Heart left ventricle (tissue), 16 donors: ENCODE measurements at regions not wholly inside any gene's neighbourhood (a gene's known extent, or its start where the extent isn't known, plus 50 kb on each side); places are given as distances from the start of the nearest gene placed in this dataset.

Experiments used
- ATAC-seq, 4 donors: fragments of 200-7000 bp; cut with Tn5 transposase; one replicate each; pipeline ENCODE4 v1.9.1; 2020 to 2022; ENCODE audit warnings: moderate library complexity in 4 of 4, mild to moderate bottlenecking in 3 of 4, moderate number of reproducible peaks in 1 of 4
- DNase-seq, 5 donors: peaks; one replicate each; pipeline ENCODE4 v3.0.0-alpha.2; 2020
- H3K27ac ChIP-seq, 12 donors: fragments of 200-600 bp; sonication (generic) in 4 of 12; one replicate each; pipeline versions ENCODE4 v1.5.0 to v1.8.0; 2016 to 2022; ENCODE audit warnings: mild to moderate bottlenecking in 2 of 12
- H3K27me3 ChIP-seq, 9 donors: fragments of 200-600 bp; sonication (generic) in 2 of 9; one replicate each; pipeline versions ENCODE4 v1.5.1 to v1.8.0; 2016 to 2022; ENCODE audit warnings: mild to moderate bottlenecking in 3 of 9
- H3K36me3 ChIP-seq, 9 donors: fragments of 200-600 bp; sonication (generic) in 2 of 9; one replicate each; pipeline versions ENCODE4 v1.5.0 to v1.8.0; 2018 to 2022; ENCODE audit warnings: mild to moderate bottlenecking in 2 of 9
- H3K4me1 ChIP-seq, 12 donors: fragments of 200-600 bp; sonication (generic) in 4 of 12; one replicate each; pipeline versions ENCODE4 v1.5.0 to v1.8.0; 2016 to 2022; ENCODE audit warnings: mild to moderate bottlenecking in 3 of 12
- H3K4me3 ChIP-seq, 12 donors: fragments of 200-600 bp; sonication (generic) in 4 of 12; one replicate each; pipeline versions ENCODE4 v1.5.0 to v1.8.0; 2017 to 2022; ENCODE audit warnings: mild to moderate bottlenecking in 9 of 12, moderate library complexity in 4 of 12
- H3K9me3 ChIP-seq, 12 donors: fragments of 200-600 bp; sonication (generic) in 4 of 12; one replicate each; pipeline versions ENCODE4 v1.5.0 to v1.8.0; 2016 to 2022; ENCODE audit warnings: mild to moderate bottlenecking in 1 of 12
- POLR2A ChIP-seq, 2 donors: fragments of 450-650 bp; IDR thresholded peaks; one replicate each; pipeline ENCODE4 v1.6.1; 2017; ENCODE audit warnings: antibody characterized with exemption in 2 of 2, mild to moderate bottlenecking in 2 of 2, moderate library complexity in 2 of 2
- WGBS, 4 donors: extraction: QIAGEN DNeasy Blood & Tissue Kit in 2 of 4; methylation state at CpG; one replicate each; pipeline versions ENCODE4 v1.1.5 to v1.1.7; 2013 to 2018; 5-methylcytosine and 5-hydroxymethylcytosine counted together
- intact Hi-C, 10 donors: fragments of 100-400 bp; cut with DNase I; formaldehyde crosslinking; loops; one replicate each; pipeline versions ENCODE4 v1.11.1 to v1.14.2; 2022
- TF ChIP-seq, protein P1 (sequence below), 12 donors: fragments of 200-600 bp; sonication (generic) in 4 of 12; IDR thresholded peaks; one replicate each; pipeline versions ENCODE4 v1.5.0 to v1.8.0; 2018 to 2022; ENCODE audit warnings: antibody characterized with exemption in 12 of 12, mild to moderate bottlenecking in 5 of 12
- donor health status: ischemic (EF 13 %, LVEDD 7.1; RV severe dilation, severe dysfunction).
- donor health status: healthy with polysubstance abuse.
- donor health status: DM: no; HTN: yes; CAD: no.
- donor health status: DM: no; HTN: no; CAD: no.
- donor health status: ischemic (EF 25% LVEDD 6.9; RV normal size, moderate dysfunction).
- donor health status: ischemic (EF 25% LVEDD 5.7; RV mildly dilated, moderate dysfunction).
- donor health status: healthy.
- donor health status: DM: yes; HTN: yes; CAD: no.
- donor health status: ischemic (EF 35%, LVEDD 5.7; RV mildly dilated, moderate dysfunction).
- donor health status: nonischemic (EF 11% LVEDD 7.7; RV severe dilation, severe dysfunction).
- donor health status: DM: yes; HTN: yes; CAD: no.
- donor health status: PGD.
- donor health status: ischemic (EF 29% LVEDD 5.4; RV normal size, mild dysfunction).
- donor health status: nonischemic (EF 23%, LVEDD 6.1; RV moderate dilation, normal function).

DNA sequence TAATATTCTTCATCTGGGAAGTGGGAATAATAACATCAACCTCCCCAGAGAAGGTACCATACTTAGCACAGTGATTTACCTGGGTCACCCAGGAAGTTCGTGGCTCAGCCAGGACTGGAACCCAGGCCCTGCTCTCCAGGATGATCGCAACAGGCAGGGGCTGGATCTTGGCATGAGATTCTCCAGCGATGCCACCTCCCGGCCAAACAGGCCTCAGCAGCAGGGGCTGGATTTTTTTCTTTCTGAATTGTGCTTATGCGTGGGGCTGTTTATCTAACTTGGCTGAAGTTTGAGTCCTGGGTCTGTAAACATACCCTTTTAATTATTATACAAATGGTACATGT, 129.5 kb upstream of the PTPN1 start:
- H3K4me3 ChIP-seq, result no peak overlapping the region
- intact Hi-C loops, result loop anchor here in 7 of 10 donors (5.0 to 10.0 kb wide), 6 partner anchors 82 to 193 kb away; partner anchors contain the start of gene CEBPB (in 2 of the 7)
- peak overlapping the region in 6 of 12 donors; percentile 10 to 84 (median 80) for H3K27ac ChIP-seq
- no peak for DNase-seq
- H3K27me3 ChIP-seq, result no peaks in the 10 kb centered on the region
- no peak for TF ChIP-seq POLR2A (IDR thresholded peaks at IDR 0.05)
- TF ChIP-seq, protein P1, sequence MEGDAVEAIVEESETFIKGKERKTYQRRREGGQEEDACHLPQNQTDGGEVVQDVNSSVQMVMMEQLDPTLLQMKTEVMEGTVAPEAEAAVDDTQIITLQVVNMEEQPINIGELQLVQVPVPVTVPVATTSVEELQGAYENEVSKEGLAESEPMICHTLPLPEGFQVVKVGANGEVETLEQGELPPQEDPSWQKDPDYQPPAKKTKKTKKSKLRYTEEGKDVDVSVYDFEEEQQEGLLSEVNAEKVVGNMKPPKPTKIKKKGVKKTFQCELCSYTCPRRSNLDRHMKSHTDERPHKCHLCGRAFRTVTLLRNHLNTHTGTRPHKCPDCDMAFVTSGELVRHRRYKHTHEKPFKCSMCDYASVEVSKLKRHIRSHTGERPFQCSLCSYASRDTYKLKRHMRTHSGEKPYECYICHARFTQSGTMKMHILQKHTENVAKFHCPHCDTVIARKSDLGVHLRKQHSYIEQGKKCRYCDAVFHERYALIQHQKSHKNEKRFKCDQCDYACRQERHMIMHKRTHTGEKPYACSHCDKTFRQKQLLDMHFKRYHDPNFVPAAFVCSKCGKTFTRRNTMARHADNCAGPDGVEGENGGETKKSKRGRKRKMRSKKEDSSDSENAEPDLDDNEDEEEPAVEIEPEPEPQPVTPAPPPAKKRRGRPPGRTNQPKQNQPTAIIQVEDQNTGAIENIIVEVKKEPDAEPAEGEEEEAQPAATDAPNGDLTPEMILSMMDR (IDR thresholded peaks at IDR 0.05), result peak in 9 of 12 donors; percentile 11 to 46 (median 37)
- ATAC-seq, result peak in 1 of 4 donors; percentile 11
- WGBS, 4 donors, result 51 to 58% (median 55%) methylated on average over 5 of the region's 5 CpGs
- H3K4me1 ChIP-seq, result peaks cover 9 to 70% (median 22%) of the 10 kb centered on the region in 12 donors
- H3K36me3 ChIP-seq, result no peaks in the 10 kb centered on the region
- no peaks in the 10 kb centered on the region for H3K9me3 ChIP-seq

DNA sequence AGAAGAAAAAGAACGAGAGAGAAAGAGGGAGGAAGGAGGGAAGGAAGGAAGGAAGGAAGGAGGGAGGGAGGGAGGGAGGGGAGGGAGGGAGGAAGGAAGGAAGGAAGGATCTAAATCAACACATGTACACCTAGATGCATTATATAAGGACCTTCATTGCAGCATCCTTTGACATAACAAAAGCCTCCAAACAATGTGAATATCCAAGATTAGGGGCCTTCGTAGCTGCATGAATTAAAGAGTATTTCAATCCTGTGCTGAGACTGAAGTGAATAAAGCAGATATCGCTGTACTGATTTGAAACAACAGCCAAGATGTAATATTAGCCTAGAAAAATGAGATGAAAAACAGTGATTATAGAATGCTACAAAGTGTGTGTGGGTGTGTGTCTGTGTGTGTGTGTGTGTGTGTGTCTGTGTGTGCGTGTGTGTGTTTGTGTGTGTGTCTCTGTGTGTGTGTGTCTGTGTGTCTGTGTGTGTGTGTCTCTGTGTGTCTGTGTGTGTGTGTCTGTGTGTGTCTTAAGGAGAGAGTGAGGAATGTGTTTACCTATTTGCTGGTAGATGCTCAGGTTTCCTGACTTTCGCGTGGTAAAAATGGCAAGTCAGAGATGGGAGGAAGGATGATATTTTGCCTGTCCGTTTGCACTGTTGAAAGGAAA, 129.0 kb upstream of the PTPN1 start:
- ATAC-seq (no peak), DNase-seq (no peak)
- H3K27me3 ChIP-seq, result no peaks in the 10 kb centered on the region
- no peak for TF ChIP-seq POLR2A (IDR thresholded peaks at IDR 0.05)
- no peak overlapping the region for H3K4me3 ChIP-seq
- intact Hi-C loops, result loop anchor here in 7 of 10 donors (5.0 to 10.0 kb wide), 6 partner anchors 81 to 194 kb away; partner anchors contain the start of gene CEBPB (in 2 of the 7)
- no peaks in the 10 kb centered on the region for H3K9me3 ChIP-seq
- H3K27ac ChIP-seq, result peak overlapping the region in 4 of 12 donors; percentile 10 to 84 (median 82)
- no peaks in the 10 kb centered on the region for H3K36me3 ChIP-seq
- H3K4me1 ChIP-seq, result peaks cover 9 to 76% (median 22%) of the 10 kb centered on the region in 12 donors
- 65 to 78% (median 76%) methylated on average over 7 of the region's 7 CpGs for WGBS, 4 donors

DNA sequence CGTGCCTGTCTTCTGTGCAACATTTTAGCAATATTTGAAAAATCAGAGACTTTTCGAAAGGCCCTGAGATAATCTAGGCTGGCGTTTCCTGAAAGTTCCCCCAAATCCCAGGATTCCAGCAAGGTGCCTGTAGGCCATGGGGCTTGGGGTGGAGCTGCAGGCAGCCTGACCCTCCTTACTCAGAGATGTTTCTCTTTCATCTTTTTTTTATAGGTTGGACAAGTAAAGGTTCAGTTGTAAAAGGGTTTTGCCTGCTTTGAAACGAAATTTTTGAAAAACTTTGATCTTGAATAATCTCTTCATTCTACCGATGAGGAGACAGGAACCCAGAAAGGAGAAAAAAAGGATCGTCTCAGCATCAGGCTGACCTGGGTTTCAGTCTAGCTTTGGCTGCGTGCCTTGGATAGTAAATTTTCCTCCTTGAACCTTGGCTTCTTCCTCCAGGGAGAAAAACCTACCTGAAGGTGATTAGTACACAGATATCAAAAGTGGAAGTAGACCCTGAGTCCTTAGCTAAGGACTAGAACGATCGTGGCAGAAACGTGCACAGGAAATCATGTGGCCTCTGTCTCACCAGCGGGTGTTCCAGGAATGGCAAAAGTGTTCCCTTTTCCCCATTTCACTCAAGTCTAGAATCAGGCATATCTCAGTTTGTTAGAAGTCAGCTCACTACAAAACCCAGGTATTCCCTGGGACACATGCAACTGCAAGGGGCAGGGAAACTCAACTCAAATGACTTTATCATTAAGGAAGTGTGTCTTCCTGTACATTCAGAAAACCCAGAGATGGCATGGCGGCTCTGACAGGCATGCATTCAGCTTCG, 128.2 kb upstream of the PTPN1 start:
- TF ChIP-seq POLR2A (IDR thresholded peaks at IDR 0.05), result no peak
- TF ChIP-seq, protein P1 (IDR thresholded peaks at IDR 0.05), result no peak
- Histone ChIP-seq H3K27me3 (no peaks in the 10 kb centered on the region), H3K9me3 (no peaks in the 10 kb centered on the region), H3K27ac (peak overlapping the region in 2 of 12 donors; percentile 82 to 83), H3K4me3 (peak overlapping the region in 1 of 12 donors; percentile 18), H3K36me3 (no peaks in the 10 kb centered on the region), H3K4me1 (peaks cover 9 to 81% (median 22%) of the 10 kb centered on the region in 12 donors)
- no peak for DNase-seq
- intact Hi-C loops, result loop anchor here in 7 of 10 donors (5.0 to 10.0 kb wide), 6 partner anchors 80 to 195 kb away; partner anchors contain the start of gene CEBPB (in 2 of the 7)
- 70 to 74% (median 71%) methylated on average over 13 of the region's 13 CpGs for WGBS, 4 donors
- no peak for ATAC-seq

DNA sequence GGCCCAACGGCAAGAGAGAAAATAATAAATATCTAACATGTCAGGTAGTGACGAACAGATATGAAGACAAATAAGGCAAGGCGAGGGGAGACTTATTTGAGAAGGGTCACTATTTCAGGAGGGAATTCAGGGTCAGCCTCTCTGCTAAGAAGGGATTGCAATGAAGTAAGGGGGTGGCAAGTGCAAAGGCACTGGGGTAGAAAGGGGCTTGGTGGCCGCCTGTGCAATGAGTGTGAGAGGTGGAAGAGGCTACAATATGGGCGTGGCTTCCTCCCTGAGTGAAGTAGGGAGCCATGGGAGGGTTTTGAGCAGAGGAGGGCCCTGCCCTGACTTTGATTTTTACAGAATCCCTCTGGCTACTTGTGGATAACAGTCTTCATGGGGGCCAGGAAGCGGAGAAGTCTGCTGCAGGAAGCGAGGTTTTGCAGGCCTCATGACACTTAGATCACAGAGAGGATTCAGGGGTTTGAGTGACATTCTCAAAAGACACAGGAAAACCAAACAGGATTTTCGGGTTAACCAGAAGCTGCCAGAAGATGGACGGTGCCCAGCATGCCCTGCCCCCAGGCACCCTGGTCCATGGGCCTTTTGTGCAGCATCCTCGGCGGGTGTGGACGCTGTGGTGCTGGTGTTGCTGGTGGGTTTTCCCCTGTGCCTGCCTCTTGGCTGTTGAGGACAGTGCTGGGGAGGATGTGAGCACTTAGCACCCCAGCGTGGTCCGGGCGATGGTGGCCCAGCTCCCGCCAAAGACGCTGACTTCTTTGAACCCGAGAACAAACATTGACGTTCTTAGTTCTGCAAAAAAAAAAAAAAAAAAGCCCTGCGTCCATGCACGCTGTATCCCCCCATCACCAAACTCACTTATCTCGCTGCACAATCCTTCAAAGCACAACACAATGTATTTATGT, 124.2 kb upstream of the PTPN1 start:
- H3K36me3 ChIP-seq, result no peaks in the 10 kb centered on the region
- TF ChIP-seq, protein P1 (IDR thresholded peaks at IDR 0.05), result no peak
- TF ChIP-seq POLR2A (IDR thresholded peaks at IDR 0.05), result no peak
- DNase-seq, result no peak
- whole genome bisulfite sequencing, 4 donors, result 82 to 90% (median 86%) methylated on average over 22 of the region's 22 CpGs
- H3K4me3 ChIP-seq, result no peak overlapping the region
- peak overlapping the region in 1 of 12 donors; percentile 15 for H3K27ac ChIP-seq
- H3K4me1 ChIP-seq, result peaks cover 0 to 64% (median 22%) of the 10 kb centered on the region in 12 donors
- no peak for ATAC-seq
- H3K27me3 ChIP-seq, result no peaks in the 10 kb centered on the region
- intact Hi-C loops, result loop anchor here in 1 of 10 donors (10.0 kb wide), 1 partner anchor 191 kb away; the partner anchor contains the start of gene CEBPB
- H3K9me3 ChIP-seq, result no peaks in the 10 kb centered on the region
